ENCODE measurements at regions not wholly inside any gene's neighbourhood (a gene's known extent, or its start where the extent isn't known, plus 50 kb on each side); places are given as distances from the start of the nearest gene placed in this dataset.

DNA sequence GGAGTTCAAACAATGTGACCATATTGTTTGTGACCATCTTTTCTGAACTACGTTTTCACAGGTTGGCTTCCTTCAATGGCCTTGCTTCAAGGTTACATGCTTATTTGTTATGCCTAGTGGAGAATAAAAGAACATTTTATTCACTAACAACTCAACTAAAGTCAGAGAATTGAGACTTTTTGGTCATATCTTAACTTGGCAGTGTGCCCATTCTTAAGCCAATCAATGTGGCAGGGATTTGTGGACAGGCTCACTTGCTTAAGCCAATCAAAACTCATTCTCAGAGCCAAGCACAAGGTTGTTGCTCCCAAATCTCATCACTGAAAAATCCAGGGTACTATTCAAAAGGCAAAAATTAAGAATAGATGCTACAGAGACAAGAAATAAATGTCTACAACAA lies 455.8 kb upstream of the FAT3 start:
- Histone ChIP-seq H3K4me2 (ENCODE audit: low read length) (no peak overlapping the region), H3K79me2 (ENCODE audit: low read length) (no peaks in the 10 kb centered on the region), H3K27me3 (ENCODE audit: low read length) (no peaks in the 10 kb centered on the region), H4K20me1 (ENCODE audit: low read length) (no peaks in the 10 kb centered on the region), H3K4me1 (ENCODE audit: insufficient read depth, low read length) (no peaks in the 10 kb centered on the region), H3K9me3 (ENCODE audit: low read length) (peaks cover 11% of the 10 kb centered on the region; the same call in 1 of the 2 replicates), H3K27ac (ENCODE audit: low read length) (no peak overlapping the region), H3K9ac (ENCODE audit: low read length) (no peak overlapping the region), H3K4me3 (ENCODE audit: low read length) (no peak overlapping the region), H3K9me2 (replicated peaks; ENCODE audit: low read length) (no peaks in the 10 kb centered on the region), H3F3A (ENCODE audit: low read length, unreplicated experiment) (no peaks in the 10 kb centered on the region), H3K36me3 (ENCODE audit: low read depth, low read length) (no peaks in the 10 kb centered on the region), H2AFZ (ENCODE audit: low read length) (no peak overlapping the region)
- ATAC-seq (no peak), DNase-seq (no peak)
- ChIA-PET POLR2A (ENCODE audit: unreplicated experiment) (no interaction called here), CTCF (no interaction called here)
- intact Hi-C loops (cut with micrococcal nuclease), result no loop called here
- BruUV-seq (replicated peaks), result no TSS peak
- TF ChIP-seq, protein P1, sequence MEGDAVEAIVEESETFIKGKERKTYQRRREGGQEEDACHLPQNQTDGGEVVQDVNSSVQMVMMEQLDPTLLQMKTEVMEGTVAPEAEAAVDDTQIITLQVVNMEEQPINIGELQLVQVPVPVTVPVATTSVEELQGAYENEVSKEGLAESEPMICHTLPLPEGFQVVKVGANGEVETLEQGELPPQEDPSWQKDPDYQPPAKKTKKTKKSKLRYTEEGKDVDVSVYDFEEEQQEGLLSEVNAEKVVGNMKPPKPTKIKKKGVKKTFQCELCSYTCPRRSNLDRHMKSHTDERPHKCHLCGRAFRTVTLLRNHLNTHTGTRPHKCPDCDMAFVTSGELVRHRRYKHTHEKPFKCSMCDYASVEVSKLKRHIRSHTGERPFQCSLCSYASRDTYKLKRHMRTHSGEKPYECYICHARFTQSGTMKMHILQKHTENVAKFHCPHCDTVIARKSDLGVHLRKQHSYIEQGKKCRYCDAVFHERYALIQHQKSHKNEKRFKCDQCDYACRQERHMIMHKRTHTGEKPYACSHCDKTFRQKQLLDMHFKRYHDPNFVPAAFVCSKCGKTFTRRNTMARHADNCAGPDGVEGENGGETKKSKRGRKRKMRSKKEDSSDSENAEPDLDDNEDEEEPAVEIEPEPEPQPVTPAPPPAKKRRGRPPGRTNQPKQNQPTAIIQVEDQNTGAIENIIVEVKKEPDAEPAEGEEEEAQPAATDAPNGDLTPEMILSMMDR (conservative IDR thresholded peaks at IDR 0.05; ENCODE audit: low read depth, low read length), result no peak
- TF ChIP-seq EZH2 (IDR thresholded peaks at IDR 0.05; ENCODE audit: low read length, unreplicated experiment) (no peak), EZH2phosphoT487 (IDR thresholded peaks at IDR 0.05; ENCODE audit: borderline replicate concordance, low read length) (no peak)

DNA sequence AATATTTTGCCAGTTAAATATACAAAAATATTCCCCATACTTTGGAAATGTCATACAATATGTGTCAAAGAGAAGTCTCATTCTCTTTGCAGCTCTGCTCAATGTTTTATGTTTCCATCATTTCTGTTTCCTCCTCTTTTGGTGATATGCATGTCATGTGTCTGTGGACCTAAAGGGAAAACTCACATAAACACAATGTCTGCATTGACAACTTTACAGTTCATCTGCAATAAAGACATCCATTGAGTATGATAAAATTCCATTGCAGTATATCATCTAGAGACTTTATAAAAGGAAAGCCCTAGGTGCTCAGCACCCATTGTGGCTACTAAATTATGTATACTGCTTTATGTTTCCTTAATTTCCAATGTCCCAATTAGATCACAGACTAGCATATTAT lies 461.3 kb upstream of the FAT3 start:
- no peak for DNase-seq
- Histone ChIP-seq H3K9me2 (replicated peaks; ENCODE audit: low read length) (no peaks in the 10 kb centered on the region), H3K79me2 (ENCODE audit: low read length) (no peaks in the 10 kb centered on the region), H3K4me3 (ENCODE audit: low read length) (no peak overlapping the region), H3K27ac (ENCODE audit: low read length) (no peak overlapping the region), H2AFZ (ENCODE audit: low read length) (no peak overlapping the region), H3K9me3 (ENCODE audit: low read length) (0 out of 2 replicates have a peak, but pooled peaks cover 8% of the 10 kb centered on the region), H3K4me1 (ENCODE audit: insufficient read depth, low read length) (no peaks in the 10 kb centered on the region), H4K20me1 (ENCODE audit: low read length) (no peaks in the 10 kb centered on the region), H3K4me2 (ENCODE audit: low read length) (no peak overlapping the region), H3K9ac (ENCODE audit: low read length) (no peak overlapping the region), H3F3A (ENCODE audit: low read length, unreplicated experiment) (no peaks in the 10 kb centered on the region), H3K36me3 (ENCODE audit: low read depth, low read length) (no peaks in the 10 kb centered on the region), H3K27me3 (ENCODE audit: low read length) (no peaks in the 10 kb centered on the region)
- intact Hi-C loops (cut with micrococcal nuclease), result no loop called here
- ATAC-seq, result no peak
- POLR2A ChIA-PET (ENCODE audit: unreplicated experiment), result no interaction called here
- TF ChIP-seq EZH2phosphoT487 (IDR thresholded peaks at IDR 0.05; ENCODE audit: borderline replicate concordance, low read length), result no peak
- no peak for TF ChIP-seq EZH2 (IDR thresholded peaks at IDR 0.05; ENCODE audit: low read length, unreplicated experiment)
- TF ChIP-seq, protein P1 (conservative IDR thresholded peaks at IDR 0.05; ENCODE audit: low read depth, low read length), result no peak
- no TSS peak for BruUV-seq (replicated peaks)
- CTCF ChIA-PET, result no interaction called here

DNA sequence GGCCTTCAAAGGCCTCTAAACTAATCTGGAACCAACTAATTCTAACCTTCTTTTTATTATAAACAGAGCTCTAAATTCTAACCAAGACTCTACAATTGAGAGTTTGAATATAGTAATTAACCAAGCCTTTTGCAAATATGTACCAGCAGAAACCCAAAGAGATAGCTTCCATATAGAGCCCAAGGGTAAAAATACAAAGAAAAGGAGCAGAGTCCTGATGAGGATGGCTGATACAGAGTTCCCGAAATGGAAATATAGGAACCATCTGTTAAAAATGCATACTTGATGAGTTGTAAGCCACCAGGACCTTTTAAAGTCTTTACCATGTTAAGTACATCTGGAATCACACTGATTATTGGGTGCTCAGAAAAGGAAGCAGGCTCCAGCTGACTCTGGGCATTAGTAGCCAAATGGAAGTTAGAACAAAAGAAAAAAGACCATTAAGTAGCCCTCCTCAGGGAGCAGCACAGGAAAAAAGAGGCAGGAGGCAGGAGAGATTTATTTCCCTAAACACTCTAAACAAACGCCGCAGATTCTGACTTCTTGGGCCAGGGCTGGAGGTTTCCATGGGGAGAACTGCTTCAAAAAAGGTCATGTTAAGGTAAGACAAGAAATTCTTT lies 463.1 kb upstream of the FAT3 start:
- DNase-seq (no peak), ATAC-seq (no peak)
- intact Hi-C loops (cut with micrococcal nuclease), result no loop called here
- H4K20me1 ChIP-seq (ENCODE audit: low read length), result no peaks in the 10 kb centered on the region
- no peaks in the 10 kb centered on the region for H3K79me2 ChIP-seq (ENCODE audit: low read length)
- no peaks in the 10 kb centered on the region for H3K9me2 ChIP-seq (replicated peaks; ENCODE audit: low read length)
- no peaks in the 10 kb centered on the region for H3K4me1 ChIP-seq (ENCODE audit: insufficient read depth, low read length)
- H2AFZ ChIP-seq (ENCODE audit: low read length), result no peak overlapping the region
- H3K36me3 ChIP-seq (ENCODE audit: low read depth, low read length), result no peaks in the 10 kb centered on the region
- CTCF ChIA-PET, result no interaction called here
- no peak overlapping the region for H3K27ac ChIP-seq (ENCODE audit: low read length)
- no peak overlapping the region for H3K9ac ChIP-seq (ENCODE audit: low read length)
- no peak overlapping the region for H3K4me3 ChIP-seq (ENCODE audit: low read length)
- BruUV-seq (replicated peaks), result no TSS peak
- H3K4me2 ChIP-seq (ENCODE audit: low read length), result no peak overlapping the region
- POLR2A ChIA-PET (ENCODE audit: unreplicated experiment), result no interaction called here
- H3F3A ChIP-seq (ENCODE audit: low read length, unreplicated experiment), result no peaks in the 10 kb centered on the region
- 0 out of 2 replicates have a peak, but pooled peaks cover 4% of the 10 kb centered on the region for H3K9me3 ChIP-seq (ENCODE audit: low read length)
- TF ChIP-seq, protein P1 (conservative IDR thresholded peaks at IDR 0.05; ENCODE audit: low read depth, low read length), result no peak
- TF ChIP-seq EZH2 (IDR thresholded peaks at IDR 0.05; ENCODE audit: low read length, unreplicated experiment) (no peak), EZH2phosphoT487 (IDR thresholded peaks at IDR 0.05; ENCODE audit: borderline replicate concordance, low read length) (no peak)
- no peaks in the 10 kb centered on the region for H3K27me3 ChIP-seq (ENCODE audit: low read length)
